GM13977 (cell line): ENCODE measurements at regions not wholly inside any gene's neighbourhood (a gene's known extent, or its start where the extent isn't known, plus 50 kb on each side); places are given as distances from the start of the nearest gene placed in this dataset.

Source experiments
- DNase-seq: peaks from one replicate; pipeline ENCODE4 v3.0.0; 2012; ENCODE audit warnings: low spot score
- in situ Hi-C: fragments of 300-500 bp; cut with MboI; formaldehyde crosslinking; loops from one replicate; pipeline ENCODE4 v1.12.0; 2022; ENCODE audit warnings: low sequenced_read_pairs, low pct_unique_long_range_greater_than_20kb, mixed read lengths, inconsistent platforms; ENCODE audit not compliant: unreplicated experiment
- TF ChIP-seq, protein P1 (sequence below): IDR thresholded peaks from 2 replicates; pipeline ENCODE4 v1.5.1; 2012; ENCODE audit warnings: mild to moderate bottlenecking, control low read depth; ENCODE audit not compliant: insufficient read depth; ENCODE audit errors: extremely low read depth, missing control alignments

DNA sequence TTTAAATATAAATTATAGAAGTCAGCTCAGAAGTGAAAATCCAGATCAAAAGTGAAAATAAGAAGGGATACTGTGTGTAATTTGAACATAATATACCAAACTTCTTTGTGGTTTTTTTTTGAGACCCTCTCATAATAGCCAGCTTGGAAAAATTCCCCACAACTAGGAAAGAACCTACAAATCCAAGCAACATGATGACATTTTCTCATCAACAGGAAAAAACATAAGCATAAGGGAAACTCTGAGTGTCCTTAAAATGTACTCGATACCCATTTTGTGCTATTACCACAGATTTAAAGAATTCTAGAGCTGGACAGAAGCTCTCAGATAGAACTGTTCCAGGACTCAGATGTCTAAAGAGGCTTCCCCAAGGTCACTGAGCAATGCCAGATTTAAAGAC is 214.8 kb upstream of the KLF14 start:
- DNase-seq, result no peak
- TF ChIP-seq, protein P1, sequence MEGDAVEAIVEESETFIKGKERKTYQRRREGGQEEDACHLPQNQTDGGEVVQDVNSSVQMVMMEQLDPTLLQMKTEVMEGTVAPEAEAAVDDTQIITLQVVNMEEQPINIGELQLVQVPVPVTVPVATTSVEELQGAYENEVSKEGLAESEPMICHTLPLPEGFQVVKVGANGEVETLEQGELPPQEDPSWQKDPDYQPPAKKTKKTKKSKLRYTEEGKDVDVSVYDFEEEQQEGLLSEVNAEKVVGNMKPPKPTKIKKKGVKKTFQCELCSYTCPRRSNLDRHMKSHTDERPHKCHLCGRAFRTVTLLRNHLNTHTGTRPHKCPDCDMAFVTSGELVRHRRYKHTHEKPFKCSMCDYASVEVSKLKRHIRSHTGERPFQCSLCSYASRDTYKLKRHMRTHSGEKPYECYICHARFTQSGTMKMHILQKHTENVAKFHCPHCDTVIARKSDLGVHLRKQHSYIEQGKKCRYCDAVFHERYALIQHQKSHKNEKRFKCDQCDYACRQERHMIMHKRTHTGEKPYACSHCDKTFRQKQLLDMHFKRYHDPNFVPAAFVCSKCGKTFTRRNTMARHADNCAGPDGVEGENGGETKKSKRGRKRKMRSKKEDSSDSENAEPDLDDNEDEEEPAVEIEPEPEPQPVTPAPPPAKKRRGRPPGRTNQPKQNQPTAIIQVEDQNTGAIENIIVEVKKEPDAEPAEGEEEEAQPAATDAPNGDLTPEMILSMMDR, result no peak
- in situ Hi-C loops, result no loop called here

DNA sequence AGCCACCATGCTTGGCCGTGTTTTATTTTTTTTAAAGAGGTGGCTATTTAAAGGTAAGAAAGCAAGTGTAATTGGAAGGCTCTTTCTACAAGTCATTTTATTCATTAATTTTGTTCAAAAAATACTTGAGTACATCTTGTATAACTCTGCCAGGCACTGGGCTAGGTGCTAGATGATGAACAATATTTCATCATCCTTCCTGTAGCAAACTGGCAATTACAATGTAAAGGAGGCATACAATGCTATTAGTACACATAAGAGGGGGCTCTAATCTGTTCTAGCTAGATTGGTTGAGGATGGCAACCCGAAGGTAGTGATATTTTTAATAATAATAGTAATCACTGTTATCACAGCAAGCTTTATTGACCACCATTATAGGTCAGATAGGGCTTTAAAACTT is 215.5 kb upstream of the KLF14 start:
- in situ Hi-C loops, result no loop called here
- TF ChIP-seq, protein P1, result no peak

DNA sequence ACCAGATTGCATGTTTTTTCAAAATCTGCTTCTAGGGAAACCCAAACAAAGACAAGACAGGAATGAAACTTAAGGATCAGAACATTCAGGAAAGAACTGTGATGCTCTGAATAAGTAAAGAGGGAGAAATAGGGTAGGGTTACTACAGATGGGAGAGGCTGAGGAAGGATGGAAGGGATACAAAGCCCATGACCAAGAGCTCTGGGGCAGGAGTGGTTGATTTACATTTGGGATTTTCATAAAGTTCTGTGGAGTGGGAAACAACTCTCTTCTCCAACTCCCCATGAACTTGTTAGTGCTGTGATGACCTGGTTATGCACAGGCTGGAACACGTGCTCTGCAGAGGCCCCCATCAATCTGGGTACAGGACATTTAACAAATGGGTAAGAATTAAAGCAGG is 216.0 kb upstream of the KLF14 start:
- in situ Hi-C loops, result no loop called here
- TF ChIP-seq, protein P1, result no peak
- DNase-seq, result no peak

More for the DNA sequence above, 215.5 kb upstream of the KLF14 start:
- DNase-seq, result no peak

GRCh38 chr7:130950741-130951140 is 216.7 kb upstream of the KLF14 start:
- TF ChIP-seq, protein P1, result no peak
- in situ Hi-C loops, result no loop called here
- DNase-seq, result no peak

DNA sequence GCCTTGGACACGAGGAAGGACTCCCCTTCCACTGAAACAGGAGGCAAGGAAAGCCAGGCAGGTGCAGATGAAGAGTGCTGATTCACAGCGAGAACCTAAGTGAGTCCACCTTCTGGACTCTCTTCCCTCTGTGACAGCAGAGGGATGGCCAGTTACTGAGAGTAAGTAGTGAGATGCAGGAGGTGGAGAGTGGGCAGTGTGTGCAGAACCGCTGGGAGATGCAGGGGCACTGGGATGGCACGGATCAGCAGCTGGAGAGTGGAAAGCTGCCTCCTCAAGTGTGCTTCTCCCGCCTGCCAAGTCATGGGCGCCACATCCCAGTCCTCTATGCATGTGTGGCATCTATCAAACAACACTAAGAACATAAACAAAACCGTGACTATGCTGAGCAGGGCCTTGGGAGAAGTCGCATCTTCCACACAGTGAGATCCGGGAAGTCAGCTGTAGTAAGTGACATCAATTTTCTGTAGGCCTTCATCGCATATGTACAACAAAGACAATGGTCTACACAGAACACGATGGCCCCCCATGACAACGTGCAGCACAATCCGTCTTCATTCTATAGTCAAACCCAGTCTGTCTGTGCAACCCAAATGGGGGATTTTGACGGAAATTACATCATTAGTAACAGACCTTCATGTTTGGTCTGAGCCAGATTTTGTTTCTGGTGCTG is 217.4 kb upstream of the KLF14 start:
- in situ Hi-C loops, result no loop called here
- TF ChIP-seq, protein P1, result no peak
- DNase-seq, result no peak

GRCh38 chr7:130951976-130952876 is 218.2 kb upstream of the KLF14 start:
- TF ChIP-seq, protein P1, result no peak
- no peak for DNase-seq
- in situ Hi-C loops, result no loop called here
